NCI-H774 (cell line): ENCODE measurements at regions not wholly inside any gene's neighbourhood (a gene's known extent, or its start where the extent isn't known, plus 50 kb on each side); places are given as distances from the start of the nearest gene placed in this dataset.
"Not testable (repeated sequence)": the region's sequence is repeated elsewhere in the genome, so short reads cannot be mapped to it uniquely, and the experiment has no call there.

Source experiments
- DNase-seq: peaks from one replicate; lab custom pipeline; 2025; lab: John Stamatoyannopoulos, UW

DNA sequence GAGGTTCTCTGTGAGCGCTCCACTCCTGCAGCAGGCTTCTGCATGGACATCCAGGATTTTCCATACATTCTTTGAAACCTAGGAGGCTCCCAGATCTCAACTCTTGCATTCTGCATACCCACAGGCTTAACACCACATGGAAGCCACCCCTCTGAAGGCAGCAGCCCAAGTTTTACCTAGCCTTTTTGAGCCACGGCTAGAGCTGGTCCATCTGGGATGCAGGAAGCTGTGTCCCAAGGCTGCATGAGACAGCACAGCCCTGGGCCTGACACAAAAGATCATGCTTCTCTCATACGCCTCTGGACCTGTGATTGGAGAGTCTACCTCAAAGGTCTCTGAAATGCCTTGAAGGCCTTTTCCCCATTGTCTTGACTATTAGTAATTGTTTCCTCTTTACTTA is 53.6 kb upstream of the RPRM start:
- DNase-seq, result no peak

DNA sequence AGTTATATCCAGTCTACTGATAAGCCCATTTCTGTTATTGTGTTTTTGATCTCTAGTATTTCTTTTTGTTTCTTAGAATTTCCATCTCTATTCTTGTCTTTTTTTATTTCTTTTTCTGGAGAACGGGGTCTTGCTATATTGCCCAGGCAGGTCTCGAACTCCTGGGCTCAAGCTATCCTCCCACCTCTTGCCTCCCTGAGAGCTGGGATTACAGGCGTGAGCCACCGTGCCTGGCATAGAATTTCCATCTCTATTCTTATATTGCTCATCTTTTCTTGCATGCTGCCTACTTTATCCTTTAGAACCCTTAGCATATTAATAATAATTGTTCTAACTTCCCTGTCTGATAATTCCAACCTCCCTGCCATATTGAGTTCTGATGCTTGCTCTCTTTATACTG is 55.2 kb upstream of the RPRM start:
- not testable (repeated sequence) for DNase-seq

- not testable (repeated sequence) for DNase-seq
These were observed 56.0 kb upstream of the RPRM start for GRCh38 chr2:153534590-153534989.

DNA sequence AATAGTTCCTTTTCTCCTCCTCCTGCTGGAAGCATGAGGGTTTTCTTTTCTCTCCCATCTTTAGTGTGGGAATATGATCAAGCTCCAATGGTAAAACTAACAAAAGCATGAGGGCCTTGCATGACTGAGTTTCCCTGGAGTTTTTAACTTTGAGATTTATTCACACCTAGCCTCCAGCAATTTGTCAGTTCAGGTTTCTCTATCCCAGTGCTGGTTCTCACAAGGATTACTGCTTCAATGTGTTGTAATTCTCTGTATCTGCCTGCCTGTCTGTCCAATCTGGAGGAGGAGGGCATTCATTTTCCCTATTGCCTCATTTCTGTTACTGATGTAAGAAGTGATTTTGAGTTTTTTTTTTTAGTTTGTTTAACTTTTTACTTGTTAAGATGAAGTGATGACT is 57.6 kb upstream of the RPRM start:
- no peak for DNase-seq

GRCh38 chr2:153538102-153538501 is 59.5 kb upstream of the RPRM start:
- DNase-seq, result not testable (repeated sequence)

DNA sequence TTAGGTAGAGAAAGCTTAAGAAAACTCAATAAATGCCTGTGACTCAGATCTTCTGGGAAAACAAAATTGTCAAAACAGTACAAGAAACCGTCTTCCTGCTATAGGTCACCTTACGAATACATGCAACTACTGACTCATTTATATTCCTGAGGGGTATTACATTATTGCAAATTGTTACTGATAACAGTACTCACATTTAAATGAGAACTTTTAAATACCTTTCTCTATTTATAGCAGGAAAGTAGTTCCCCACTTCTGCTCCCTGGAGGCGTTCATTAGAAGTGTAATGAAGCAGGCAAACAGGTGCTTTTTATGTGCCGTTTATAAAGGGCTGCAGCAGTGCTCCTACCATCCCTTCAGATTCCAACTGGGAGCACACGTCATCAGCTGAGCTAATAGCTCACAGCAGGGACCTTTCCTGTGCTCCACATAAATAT is 65.1 kb upstream of the RPRM start:
- DNase-seq, result peak; percentile 36

- DNase-seq, result no peak
These were observed 67.8 kb upstream of the RPRM start for GRCh38 chr2:153546358-153546757.

DNA sequence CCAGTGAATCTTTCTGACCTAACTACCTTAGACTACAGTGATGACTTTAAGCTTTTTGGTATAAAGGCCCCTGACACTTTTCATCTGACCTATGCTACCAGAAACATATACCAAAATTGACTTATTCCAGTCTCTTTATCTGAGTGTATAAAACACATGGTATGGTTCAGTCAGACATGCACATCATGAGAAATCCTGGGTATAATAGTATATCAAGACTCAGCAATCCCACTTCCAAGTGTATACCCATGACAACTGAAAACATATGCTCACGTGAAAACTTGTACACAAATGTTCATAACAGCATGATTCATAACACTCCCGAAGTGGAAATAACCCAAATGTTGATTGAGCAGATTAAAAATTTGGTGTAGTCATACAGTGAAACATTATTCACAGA is 70.0 kb upstream of the RPRM start:
- DNase-seq, result no peak

DNA sequence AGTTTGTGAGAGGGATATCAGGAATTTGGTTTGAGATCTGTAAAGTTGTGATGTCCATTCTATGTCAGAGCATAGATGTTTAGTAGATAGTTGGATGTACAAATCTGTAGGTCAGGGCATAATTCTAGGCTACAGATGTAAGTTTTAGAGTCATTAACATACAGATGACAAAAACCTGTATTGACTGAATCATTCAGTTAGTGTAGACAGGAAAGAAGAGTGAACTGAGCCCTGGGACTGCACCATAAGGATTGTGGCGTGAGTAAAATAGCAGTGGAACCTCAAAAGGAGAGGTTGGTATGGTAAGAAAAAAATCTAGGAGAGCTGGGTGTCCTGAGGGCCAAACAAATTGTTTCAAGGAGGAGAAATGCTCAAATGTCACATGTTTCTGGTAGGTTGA is 73.1 kb upstream of the RPRM start:
- no peak for DNase-seq

- DNase-seq, result no peak
These were observed 78.6 kb upstream of the RPRM start for GRCh38 chr2:153557211-153557610.

DNA sequence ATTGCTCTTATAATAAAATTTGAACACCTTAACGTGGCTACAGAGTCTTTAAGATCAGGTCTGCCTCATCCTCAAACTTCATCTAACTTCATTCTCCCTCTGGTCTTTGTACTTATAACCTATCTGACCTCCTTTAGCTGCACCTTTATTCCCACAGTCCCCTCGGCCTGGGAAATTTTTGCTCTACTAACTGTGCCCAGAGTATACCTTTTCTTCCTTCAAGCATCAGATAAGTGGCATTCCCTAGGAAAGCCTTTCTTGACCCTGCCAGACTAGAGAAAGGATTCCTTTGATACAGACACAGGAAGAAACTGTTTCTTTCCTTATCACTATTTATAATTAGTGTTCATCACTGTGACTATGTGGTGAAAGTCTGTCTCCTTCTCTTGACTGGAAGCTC is 79.2 kb upstream of the RPRM start:
- no peak for DNase-seq

GRCh38 chr2:153558247-153558646 is 79.7 kb upstream of the RPRM start:
- no peak for DNase-seq

GRCh38 chr2:153567367-153567766 is 88.8 kb upstream of the RPRM start:
- no peak for DNase-seq

DNA sequence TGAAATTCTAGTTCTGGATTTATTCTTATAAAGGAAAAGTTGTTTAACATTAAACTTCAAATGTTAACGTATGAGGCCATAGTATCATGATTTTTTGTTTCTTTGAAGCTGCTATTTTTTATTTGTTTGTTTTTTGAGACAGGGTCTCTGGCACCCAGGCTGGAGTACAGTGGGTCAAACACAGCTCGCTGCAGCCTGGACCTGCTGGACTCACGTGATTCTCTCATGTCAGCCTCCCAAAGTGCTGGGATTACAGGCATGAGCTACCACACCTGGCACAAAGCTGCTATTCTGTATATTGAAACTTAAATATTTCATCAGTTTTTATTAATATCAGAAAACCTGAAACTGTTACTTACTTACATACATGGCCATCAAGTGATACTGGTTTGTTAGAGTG is 89.5 kb upstream of the RPRM start:
- DNase-seq, result no peak

DNA sequence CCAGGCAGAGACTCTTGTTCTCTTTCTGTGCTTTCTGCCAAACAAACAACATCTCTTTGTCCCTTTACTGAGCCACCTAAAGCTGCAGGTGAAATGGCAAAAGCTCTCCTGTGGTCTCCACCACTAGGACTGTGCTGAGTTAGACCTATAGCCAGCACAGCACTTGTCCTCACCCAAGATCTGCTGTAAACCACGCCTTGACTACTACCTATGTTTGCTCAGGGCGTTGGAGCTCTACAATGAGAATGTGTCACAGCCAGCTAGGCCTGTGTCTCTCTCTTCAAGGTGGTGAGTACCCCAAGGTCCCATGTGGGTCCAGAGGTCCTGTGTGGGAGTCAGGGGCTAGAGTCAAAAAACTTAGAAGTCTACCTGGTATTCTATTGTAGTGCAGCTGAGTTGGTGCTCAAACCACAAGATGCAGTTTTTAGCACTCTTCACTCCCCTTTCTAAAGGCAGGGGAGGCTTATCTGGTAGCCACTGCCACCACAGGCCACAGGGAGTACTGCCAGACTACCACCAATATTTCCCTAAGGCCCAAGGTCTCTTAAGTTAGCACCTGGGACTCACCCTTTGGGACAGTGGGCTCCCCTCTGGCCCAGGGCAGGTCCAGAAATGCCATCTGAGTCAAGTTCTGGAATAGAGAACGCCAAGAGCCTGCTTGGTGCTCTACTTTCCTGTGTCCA is 96.8 kb upstream of the RPRM start:
- no peak for DNase-seq

DNA sequence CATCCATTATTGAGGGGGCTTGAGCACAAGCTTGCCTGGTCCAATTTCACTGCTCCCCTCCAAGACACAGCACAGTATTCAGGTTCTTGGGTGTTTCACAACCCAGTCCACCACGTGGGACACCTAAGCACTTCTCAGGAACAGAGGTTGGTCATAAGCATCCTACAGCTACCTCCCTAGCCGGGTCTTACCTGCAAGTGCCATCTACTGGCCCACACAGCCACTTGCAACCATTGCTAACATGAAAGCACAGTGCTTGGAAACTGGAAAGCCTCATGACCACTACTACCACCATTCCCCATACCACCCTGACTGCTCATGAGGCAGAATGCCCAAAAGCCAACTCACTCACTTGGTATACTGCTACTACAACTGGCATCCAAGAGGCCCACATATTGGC is 105.7 kb upstream of the RPRM start:
- DNase-seq, result no peak

GRCh38 chr2:153588408-153588807 is 109.8 kb upstream of the RPRM start:
- DNase-seq, result no peak

DNA sequence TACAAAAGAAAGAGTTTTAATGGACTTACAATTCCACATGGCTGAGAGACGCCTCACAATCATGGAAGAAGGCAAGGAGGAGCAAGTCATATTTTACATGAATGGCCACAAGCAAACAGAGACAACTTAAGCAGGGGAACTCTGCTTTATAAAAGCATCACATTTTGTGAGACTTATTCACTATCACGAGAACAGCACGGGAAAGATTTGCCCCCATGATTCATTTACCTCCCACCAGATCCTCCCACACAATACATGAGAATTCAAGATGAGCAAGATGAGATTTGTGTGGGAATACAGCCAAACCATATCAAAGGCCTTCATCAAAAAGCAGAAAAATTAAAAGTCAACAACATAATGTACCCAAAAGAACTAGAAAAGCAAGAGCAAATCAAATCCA is 111.0 kb upstream of the RPRM start:
- DNase-seq, result no peak

DNA sequence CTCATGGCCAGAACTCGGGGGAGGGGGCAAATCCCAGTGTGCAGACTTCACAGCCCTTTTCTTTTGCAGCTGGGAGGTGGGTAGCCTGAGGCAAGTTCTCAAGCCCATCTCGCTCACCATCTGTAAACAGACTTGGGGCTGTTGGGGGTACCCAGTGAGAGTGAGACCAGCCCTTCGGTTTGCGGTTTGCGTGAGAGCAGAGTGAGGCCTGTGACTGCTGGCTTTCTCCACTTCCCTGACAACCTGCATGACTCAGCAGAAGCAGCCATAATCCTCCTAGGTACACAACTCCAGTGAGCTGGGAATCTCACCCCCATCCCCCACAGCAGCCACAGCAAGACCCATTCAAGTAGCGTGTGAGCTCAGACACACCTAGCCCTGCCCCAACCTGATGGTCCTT is 114.5 kb upstream of the RPRM start:
- DNase-seq, result not testable (repeated sequence)

DNA sequence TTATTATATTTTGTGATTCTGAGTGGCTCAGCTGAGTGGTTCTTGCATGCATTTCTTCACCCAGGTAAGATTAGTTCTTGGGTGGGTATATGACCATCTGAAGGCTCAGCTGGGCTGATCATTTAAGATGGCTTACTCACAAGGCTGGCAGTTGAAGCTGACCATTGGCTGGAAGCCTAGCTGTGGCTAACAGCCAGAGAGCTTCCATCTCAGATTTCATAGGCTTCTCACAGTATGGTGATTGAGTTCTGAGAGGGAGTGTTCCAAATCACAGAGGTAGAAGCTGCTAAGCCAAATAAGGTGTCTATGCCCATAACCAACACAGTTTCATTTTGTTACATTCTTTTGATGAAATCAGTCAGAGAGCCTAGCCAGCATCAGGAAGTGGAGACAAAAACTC is 117.4 kb upstream of the RPRM start:
- DNase-seq, result no peak

DNA sequence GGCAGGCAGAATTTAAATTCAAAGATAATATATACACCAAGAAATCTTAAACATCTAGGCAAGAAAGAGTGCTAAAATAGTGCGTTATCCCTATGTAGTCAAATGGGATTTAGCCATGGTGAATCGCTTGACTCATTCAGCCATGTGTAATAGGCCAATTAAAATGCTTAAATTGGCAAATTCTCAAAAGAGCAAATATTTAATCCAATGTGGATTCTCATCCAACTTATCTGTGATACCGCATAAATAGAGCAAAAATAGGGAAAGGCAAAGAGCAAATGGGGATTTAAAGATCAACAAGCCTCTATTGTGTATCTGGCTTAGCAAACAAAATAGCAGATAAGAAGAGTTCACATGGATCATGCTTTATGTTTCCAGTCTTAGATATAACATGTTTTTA is 123.2 kb upstream of the RPRM start:
- DNase-seq, result no peak

GRCh38 chr2:153604133-153604532 is 125.6 kb upstream of the RPRM start:
- DNase-seq, result no peak

DNA sequence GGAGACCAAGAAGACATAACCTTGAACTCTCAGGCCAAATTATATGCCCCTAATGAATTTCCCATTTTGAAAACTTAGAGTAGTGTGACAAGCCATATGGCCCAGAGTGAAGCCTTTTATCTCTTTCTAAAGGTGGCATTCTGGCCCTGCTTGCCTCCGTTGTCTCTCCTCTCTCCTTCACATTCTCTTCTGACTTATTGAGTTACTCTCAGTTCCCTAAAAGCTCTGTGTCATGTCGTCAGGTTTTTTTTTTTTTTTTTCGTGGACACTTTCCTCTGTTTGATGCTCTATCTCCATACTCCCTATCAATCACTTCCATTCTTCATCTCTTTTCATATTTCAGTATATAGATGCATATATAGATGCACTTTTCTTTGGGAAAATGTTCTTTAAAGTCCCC is 128.1 kb upstream of the RPRM start:
- DNase-seq, result no peak

- DNase-seq, result no peak
These were observed 143.7 kb upstream of the RPRM start for GRCh38 chr2:153622285-153622684.

DNA sequence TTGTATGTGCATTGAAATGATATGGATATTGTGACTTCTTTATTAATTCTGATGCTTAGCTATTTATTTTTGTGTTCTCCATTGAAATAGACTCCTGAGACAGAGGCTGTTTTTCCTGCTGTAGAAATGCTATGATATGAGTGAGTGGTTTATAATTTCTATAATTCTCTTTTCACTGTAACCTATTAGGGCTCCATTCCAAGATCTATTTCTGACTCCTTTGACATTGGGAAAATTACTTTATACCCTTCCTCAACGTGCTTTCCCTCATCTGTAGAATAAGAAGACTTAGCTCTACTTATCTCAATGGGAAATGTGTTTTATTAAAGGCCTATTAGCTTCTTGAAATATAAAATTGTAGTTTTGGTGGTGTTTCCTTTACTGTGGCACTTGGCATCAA is 144.5 kb upstream of the RPRM start:
- no peak for DNase-seq
